ENCODE measurements at regions not wholly inside any gene's neighbourhood (a gene's known extent, or its start where the extent isn't known, plus 50 kb on each side); places are given as distances from the start of the nearest gene placed in this dataset.

DNA sequence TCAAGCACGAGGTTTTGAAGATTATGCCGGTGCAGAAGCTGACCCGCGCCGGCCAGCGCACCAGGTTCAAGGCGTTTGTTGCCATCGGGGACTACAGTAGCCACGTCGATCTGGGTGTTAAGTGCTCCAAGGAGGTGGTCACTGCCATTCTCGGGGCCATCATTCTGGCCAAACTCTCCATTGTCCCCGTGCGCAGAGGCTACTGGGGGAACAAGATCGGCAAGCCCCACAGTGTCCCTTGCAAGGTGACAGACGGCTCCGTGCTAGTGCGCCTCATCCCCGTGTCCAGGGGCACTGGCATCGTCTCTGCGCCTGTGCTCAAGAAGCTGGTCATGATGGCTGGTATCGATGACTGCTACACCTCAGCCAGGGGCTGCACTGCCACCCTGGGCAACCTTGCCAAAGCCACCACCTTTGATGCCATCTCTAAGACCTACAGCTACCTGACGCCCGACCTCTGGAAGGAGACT is 284.7 kb downstream of the GPR37 start:
- DNase-seq (ENCODE audit: low read depth in 1 of 2, low spot score in 1 of 2) (no peak), ATAC-seq (no peak), FAIRE-seq (no peak)
- Histone ChIP-seq H3K4me2 (no peak overlapping the region), H3K4me3 (no peak overlapping the region), H3K27ac (no peak overlapping the region), H3K4me1 (no peaks in the 10 kb centered on the region; the same call in 2 of the 3 replicates), H3K9me3 (no peaks in the 10 kb centered on the region)
- POLR2A ChIA-PET = no interaction called here
- 85% methylated on average over 20 of the region's 23 CpGs for WGBS (ENCODE audit: missing lambda C conversion rate)
- CTCF ChIA-PET = no interaction called here
- no peak for TF ChIP-seq GATA3 (IDR thresholded peaks at IDR 0.05; ENCODE audit: borderline replicate concordance)
- TF ChIP-seq FOXS1 (CRISPR knock-in tag; IDR thresholded peaks at IDR 0.05) = no peak
- TF ChIP-seq, protein P1, sequence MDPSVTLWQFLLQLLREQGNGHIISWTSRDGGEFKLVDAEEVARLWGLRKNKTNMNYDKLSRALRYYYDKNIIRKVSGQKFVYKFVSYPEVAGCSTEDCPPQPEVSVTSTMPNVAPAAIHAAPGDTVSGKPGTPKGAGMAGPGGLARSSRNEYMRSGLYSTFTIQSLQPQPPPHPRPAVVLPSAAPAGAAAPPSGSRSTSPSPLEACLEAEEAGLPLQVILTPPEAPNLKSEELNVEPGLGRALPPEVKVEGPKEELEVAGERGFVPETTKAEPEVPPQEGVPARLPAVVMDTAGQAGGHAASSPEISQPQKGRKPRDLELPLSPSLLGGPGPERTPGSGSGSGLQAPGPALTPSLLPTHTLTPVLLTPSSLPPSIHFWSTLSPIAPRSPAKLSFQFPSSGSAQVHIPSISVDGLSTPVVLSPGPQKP (IDR thresholded peaks at IDR 0.05; ENCODE audit: low read depth, low read length) = no peak
- TF ChIP-seq KDM1A (IDR thresholded peaks at IDR 0.05; ENCODE audit: low read depth) = no peak
- no peak for TF ChIP-seq JUNB (IDR thresholded peaks at IDR 0.05)
- TF ChIP-seq SREBF2 (IDR thresholded peaks at IDR 0.05) = no peak
- TF ChIP-seq POLR2A (IDR thresholded peaks at IDR 0.05; ENCODE audit: low read length) = no peak
- no peak for TF ChIP-seq KDM5A (IDR thresholded peaks at IDR 0.05)
- TF ChIP-seq HOXB5 (CRISPR knock-in tag; IDR thresholded peaks at IDR 0.05) = no peak
- TF ChIP-seq, protein P2, sequence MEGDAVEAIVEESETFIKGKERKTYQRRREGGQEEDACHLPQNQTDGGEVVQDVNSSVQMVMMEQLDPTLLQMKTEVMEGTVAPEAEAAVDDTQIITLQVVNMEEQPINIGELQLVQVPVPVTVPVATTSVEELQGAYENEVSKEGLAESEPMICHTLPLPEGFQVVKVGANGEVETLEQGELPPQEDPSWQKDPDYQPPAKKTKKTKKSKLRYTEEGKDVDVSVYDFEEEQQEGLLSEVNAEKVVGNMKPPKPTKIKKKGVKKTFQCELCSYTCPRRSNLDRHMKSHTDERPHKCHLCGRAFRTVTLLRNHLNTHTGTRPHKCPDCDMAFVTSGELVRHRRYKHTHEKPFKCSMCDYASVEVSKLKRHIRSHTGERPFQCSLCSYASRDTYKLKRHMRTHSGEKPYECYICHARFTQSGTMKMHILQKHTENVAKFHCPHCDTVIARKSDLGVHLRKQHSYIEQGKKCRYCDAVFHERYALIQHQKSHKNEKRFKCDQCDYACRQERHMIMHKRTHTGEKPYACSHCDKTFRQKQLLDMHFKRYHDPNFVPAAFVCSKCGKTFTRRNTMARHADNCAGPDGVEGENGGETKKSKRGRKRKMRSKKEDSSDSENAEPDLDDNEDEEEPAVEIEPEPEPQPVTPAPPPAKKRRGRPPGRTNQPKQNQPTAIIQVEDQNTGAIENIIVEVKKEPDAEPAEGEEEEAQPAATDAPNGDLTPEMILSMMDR (IDR thresholded peaks at IDR 0.05) = no peak
- no peak for TF ChIP-seq HOXB13 (CRISPR knock-in tag; IDR thresholded peaks at IDR 0.05; ENCODE audit: low read depth)

DNA sequence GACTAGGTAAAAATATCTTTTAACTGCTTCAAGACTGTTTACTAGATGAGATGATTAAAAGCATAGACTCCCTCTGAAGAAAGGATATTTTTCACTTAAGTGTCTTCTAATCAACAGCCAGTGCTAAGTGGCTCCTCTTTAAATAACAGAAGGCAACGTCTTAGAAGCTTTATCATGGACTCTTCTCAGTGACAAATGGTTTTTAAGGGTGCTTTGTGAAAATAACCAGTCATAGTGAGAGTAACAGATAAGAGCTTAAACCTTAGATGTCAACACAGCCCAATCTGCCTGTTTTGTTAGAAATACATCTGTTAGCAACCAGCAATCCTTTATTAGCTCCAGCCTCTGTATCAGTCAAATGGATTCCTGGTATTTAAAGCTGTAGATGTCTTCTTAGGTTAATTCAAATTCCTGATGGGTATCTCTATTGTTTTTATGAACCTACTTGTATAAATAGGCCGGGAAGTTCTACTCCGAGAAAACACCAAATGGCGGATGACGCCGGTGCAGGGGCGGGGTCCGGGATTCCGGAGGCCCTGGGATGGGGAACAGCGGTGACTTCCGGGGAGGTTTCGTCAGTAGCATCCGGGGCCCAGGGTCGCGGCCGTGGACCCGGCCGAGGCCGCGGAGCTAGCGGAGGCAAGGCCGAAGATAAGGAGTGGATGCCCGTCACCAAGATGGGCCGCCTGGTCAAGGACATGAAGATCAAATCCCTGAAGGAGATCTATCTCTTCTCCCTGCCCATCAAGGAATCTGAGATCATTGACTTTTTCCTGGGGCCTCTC is 285.4 kb downstream of the GPR37 start:
- CTCF ChIA-PET = no interaction called here
- no peak for FAIRE-seq
- Histone ChIP-seq H3K27ac (no peak overlapping the region), H3K9me3 (no peaks in the 10 kb centered on the region), H3K4me2 (no peak overlapping the region), H3K4me3 (no peak overlapping the region), H3K4me1 (no peaks in the 10 kb centered on the region; the same call in 2 of the 3 replicates)
- POLR2A ChIA-PET = no interaction called here
- no peak for TF ChIP-seq ZNF302 (CRISPR knock-in tag; IDR thresholded peaks at IDR 0.05)
- TF ChIP-seq HDAC2 (IDR thresholded peaks at IDR 0.05) = no peak
- TF ChIP-seq HOXA7 (CRISPR knock-in tag; IDR thresholded peaks at IDR 0.05) = no peak
- no peak for TF ChIP-seq EHF (CRISPR knock-in tag; IDR thresholded peaks at IDR 0.05)
- no peak for TF ChIP-seq PHF8 (IDR thresholded peaks at IDR 0.05; ENCODE audit: borderline replicate concordance, low read depth)
- TF ChIP-seq FOSL2 (IDR thresholded peaks at IDR 0.05) = no peak
- TF ChIP-seq FOSL2 (CRISPR knock-in tag; IDR thresholded peaks at IDR 0.05) = no peak
- TF ChIP-seq NPAS2 (CRISPR knock-in tag; IDR thresholded peaks at IDR 0.05; ENCODE audit: borderline replicate concordance) = no peak
- TF ChIP-seq, protein P3, sequence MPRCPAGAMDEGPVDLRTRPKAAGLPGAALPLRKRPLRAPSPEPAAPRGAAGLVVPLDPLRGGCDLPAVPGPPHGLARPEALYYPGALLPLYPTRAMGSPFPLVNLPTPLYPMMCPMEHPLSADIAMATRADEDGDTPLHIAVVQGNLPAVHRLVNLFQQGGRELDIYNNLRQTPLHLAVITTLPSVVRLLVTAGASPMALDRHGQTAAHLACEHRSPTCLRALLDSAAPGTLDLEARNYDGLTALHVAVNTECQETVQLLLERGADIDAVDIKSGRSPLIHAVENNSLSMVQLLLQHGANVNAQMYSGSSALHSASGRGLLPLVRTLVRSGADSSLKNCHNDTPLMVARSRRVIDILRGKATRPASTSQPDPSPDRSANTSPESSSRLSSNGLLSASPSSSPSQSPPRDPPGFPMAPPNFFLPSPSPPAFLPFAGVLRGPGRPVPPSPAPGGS (IDR thresholded peaks at IDR 0.05) = no peak
- no peak for TF ChIP-seq KDM1A (IDR thresholded peaks at IDR 0.05; ENCODE audit: low read depth)
- TF ChIP-seq, protein P2 (IDR thresholded peaks at IDR 0.05) = no peak
- TF ChIP-seq, protein P4, sequence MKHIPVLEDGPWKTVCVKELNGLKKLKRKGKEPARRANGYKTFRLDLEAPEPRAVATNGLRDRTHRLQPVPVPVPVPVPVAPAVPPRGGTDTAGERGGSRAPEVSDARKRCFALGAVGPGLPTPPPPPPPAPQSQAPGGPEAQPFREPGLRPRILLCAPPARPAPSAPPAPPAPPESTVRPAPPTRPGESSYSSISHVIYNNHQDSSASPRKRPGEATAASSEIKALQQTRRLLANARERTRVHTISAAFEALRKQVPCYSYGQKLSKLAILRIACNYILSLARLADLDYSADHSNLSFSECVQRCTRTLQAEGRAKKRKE (CRISPR knock-in tag; IDR thresholded peaks at IDR 0.05; ENCODE audit: low read depth) = no peak
- TF ChIP-seq RARB (CRISPR knock-in tag; IDR thresholded peaks at IDR 0.05) = no peak
- TF ChIP-seq KDM5A (IDR thresholded peaks at IDR 0.05) = no peak
- no peak for DNase-seq (ENCODE audit: low read depth in 1 of 2, low spot score in 1 of 2)
- 83% methylated on average over 24 of the region's 24 CpGs for WGBS (ENCODE audit: missing lambda C conversion rate)
- no peak for ATAC-seq

All from A549 (cell line).